ENCODE measurements at regions not wholly inside any gene's neighbourhood (a gene's known extent, or its start where the extent isn't known, plus 50 kb on each side); places are given as distances from the start of the nearest gene placed in this dataset.

DNA sequence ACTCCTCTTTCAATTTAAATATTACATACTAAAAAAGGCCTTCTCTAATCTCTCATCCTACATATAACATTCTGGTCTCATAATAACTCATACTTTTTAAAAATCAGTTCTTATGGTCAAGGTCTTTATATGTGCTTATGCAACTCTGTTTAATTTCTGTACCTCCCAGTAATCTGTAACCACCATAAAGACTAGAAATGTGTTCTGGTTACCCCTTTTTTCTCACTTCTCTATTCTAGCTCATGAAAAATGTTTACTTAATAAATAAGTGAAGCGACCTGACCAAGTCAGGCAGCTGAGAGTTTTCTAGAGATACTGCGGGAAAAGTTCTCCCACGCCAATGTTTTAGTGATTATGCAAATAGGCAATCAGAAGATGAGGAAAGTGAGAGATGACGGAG is 548.8 kb upstream of the FAM241A start:
- ChIA-PET CTCF (no interaction called here), POLR2A (no interaction called here)
- no peak for TF ChIP-seq POLR2AphosphoS5 (IDR thresholded peaks at IDR 0.05; ENCODE audit: low read depth, low read length)
- TF ChIP-seq, protein P1, sequence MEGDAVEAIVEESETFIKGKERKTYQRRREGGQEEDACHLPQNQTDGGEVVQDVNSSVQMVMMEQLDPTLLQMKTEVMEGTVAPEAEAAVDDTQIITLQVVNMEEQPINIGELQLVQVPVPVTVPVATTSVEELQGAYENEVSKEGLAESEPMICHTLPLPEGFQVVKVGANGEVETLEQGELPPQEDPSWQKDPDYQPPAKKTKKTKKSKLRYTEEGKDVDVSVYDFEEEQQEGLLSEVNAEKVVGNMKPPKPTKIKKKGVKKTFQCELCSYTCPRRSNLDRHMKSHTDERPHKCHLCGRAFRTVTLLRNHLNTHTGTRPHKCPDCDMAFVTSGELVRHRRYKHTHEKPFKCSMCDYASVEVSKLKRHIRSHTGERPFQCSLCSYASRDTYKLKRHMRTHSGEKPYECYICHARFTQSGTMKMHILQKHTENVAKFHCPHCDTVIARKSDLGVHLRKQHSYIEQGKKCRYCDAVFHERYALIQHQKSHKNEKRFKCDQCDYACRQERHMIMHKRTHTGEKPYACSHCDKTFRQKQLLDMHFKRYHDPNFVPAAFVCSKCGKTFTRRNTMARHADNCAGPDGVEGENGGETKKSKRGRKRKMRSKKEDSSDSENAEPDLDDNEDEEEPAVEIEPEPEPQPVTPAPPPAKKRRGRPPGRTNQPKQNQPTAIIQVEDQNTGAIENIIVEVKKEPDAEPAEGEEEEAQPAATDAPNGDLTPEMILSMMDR (IDR thresholded peaks at IDR 0.05), result no peak
- TF ChIP-seq TCF7L2 (IDR thresholded peaks at IDR 0.05; ENCODE audit: low read depth, low read length), result no peak
- TF ChIP-seq, protein P2, sequence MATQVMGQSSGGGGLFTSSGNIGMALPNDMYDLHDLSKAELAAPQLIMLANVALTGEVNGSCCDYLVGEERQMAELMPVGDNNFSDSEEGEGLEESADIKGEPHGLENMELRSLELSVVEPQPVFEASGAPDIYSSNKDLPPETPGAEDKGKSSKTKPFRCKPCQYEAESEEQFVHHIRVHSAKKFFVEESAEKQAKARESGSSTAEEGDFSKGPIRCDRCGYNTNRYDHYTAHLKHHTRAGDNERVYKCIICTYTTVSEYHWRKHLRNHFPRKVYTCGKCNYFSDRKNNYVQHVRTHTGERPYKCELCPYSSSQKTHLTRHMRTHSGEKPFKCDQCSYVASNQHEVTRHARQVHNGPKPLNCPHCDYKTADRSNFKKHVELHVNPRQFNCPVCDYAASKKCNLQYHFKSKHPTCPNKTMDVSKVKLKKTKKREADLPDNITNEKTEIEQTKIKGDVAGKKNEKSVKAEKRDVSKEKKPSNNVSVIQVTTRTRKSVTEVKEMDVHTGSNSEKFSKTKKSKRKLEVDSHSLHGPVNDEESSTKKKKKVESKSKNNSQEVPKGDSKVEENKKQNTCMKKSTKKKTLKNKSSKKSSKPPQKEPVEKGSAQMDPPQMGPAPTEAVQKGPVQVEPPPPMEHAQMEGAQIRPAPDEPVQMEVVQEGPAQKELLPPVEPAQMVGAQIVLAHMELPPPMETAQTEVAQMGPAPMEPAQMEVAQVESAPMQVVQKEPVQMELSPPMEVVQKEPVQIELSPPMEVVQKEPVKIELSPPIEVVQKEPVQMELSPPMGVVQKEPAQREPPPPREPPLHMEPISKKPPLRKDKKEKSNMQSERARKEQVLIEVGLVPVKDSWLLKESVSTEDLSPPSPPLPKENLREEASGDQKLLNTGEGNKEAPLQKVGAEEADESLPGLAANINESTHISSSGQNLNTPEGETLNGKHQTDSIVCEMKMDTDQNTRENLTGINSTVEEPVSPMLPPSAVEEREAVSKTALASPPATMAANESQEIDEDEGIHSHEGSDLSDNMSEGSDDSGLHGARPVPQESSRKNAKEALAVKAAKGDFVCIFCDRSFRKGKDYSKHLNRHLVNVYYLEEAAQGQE (IDR thresholded peaks at IDR 0.05; ENCODE audit: insufficient read depth in 1 of 2, low read depth in 2 of 2, low read length in 1 of 2), result no peak
- TF ChIP-seq SIN3A (IDR thresholded peaks at IDR 0.05; ENCODE audit: borderline replicate concordance, insufficient read depth, low read depth, low read length), result no peak
- Histone ChIP-seq H3K27ac (ENCODE audit: low read length) (no peak overlapping the region), H3K4me1 (ENCODE audit: control insufficient read depth, insufficient read depth, low read length) (no peaks in the 10 kb centered on the region), H3K27me3 (ENCODE audit: control insufficient read depth, insufficient read depth, low read length) (no peaks in the 10 kb centered on the region), H3K9me3 (ENCODE audit: control insufficient read depth, insufficient read depth, low read depth, low read length) (no peaks in the 10 kb centered on the region), H3K36me3 (ENCODE audit: control insufficient read depth, insufficient read depth, low read length) (no peaks in the 10 kb centered on the region), H3K4me3 (ENCODE audit: low read depth in 2 of 2, low read length in 2 of 2) (no peak overlapping the region)
- no peak for DNase-seq (ENCODE audit: low read depth, low spot score)
- in situ Hi-C loops (cut with HindIII; ENCODE audit: low pct_unique_long_range_greater_than_20kb, low sequenced_read_pairs), result no loop called here
- no TSS peak for BruUV-seq (replicated peaks)
- intact Hi-C loops (cut with micrococcal nuclease; ENCODE audit: unreplicated experiment), result no loop called here
- ATAC-seq, result no peak

DNA sequence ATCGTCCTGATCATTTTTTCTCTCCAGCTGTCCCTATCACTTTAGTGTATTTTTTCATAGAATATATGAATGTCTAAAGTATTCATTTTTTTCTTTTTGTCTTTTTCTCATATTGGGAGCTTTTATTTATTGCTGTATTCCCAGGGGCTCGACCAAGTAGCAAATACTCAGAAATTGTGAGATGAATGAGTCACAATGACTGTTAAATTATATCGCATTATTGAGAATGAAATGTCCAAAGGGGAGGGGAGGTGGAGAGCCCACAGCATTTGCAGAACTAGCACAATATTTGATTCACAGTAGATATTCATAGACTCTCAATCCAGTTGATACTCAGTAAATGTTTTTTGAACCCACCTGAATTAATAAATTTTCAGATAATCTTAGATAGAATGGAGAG is 543.6 kb upstream of the FAM241A start:
- DNase-seq (ENCODE audit: low read depth, low spot score), result no peak
- no peaks in the 10 kb centered on the region for H3K27me3 ChIP-seq (ENCODE audit: control insufficient read depth, insufficient read depth, low read length)

More for the DNA sequence above, 543.6 kb upstream of the FAM241A start:
- no TSS peak for BruUV-seq (replicated peaks)
- intact Hi-C loops (cut with micrococcal nuclease; ENCODE audit: unreplicated experiment) (no loop called here), in situ Hi-C loops (cut with HindIII; ENCODE audit: low pct_unique_long_range_greater_than_20kb, low sequenced_read_pairs) (no loop called here)
- Histone ChIP-seq H3K36me3 (ENCODE audit: control insufficient read depth, insufficient read depth, low read length) (no peaks in the 10 kb centered on the region), H3K27ac (ENCODE audit: low read length) (no peak overlapping the region), H3K9me3 (ENCODE audit: control insufficient read depth, insufficient read depth, low read depth, low read length) (no peaks in the 10 kb centered on the region), H3K4me1 (ENCODE audit: control insufficient read depth, insufficient read depth, low read length) (no peaks in the 10 kb centered on the region), H3K4me3 (ENCODE audit: low read depth in 2 of 2, low read length in 2 of 2) (no peak overlapping the region)
- ATAC-seq, result no peak
- TF ChIP-seq POLR2AphosphoS5 (IDR thresholded peaks at IDR 0.05; ENCODE audit: low read depth, low read length), result no peak
- TF ChIP-seq, protein P2 (IDR thresholded peaks at IDR 0.05; ENCODE audit: insufficient read depth in 1 of 2, low read depth in 2 of 2, low read length in 1 of 2), result no peak
- no peak for TF ChIP-seq SIN3A (IDR thresholded peaks at IDR 0.05; ENCODE audit: borderline replicate concordance, insufficient read depth, low read depth, low read length)
- POLR2A ChIA-PET, result no interaction called here
- CTCF ChIA-PET, result no interaction called here
